Lower leg skin (tissue), 3 donors: ENCODE measurements at regions not wholly inside any gene's neighbourhood (a gene's known extent, or its start where the extent isn't known, plus 50 kb on each side); places are given as distances from the start of the nearest gene placed in this dataset.

Experiments used
- POLR2A ChIP-seq, 2 donors: fragments of 450-650 bp; IDR thresholded peaks; one replicate each; pipeline ENCODE4 v1.6.1; 2016 to 2017; ENCODE audit warnings: antibody characterized with exemption in 2 of 2, mild to moderate bottlenecking in 1 of 2, moderate library complexity in 1 of 2
- TF ChIP-seq, protein P1 (sequence below), 3 donors: fragments of 450-650 bp; IDR thresholded peaks; one replicate each; pipeline ENCODE4 v1.5.1; 2016; ENCODE audit warnings: antibody characterized with exemption in 3 of 3, mild to moderate bottlenecking in 3 of 3, moderate library complexity in 2 of 3

GRCh38 chr13:85935868-85936467, 136.7 kb upstream of the SLITRK6 start:
- TF ChIP-seq, protein P1, sequence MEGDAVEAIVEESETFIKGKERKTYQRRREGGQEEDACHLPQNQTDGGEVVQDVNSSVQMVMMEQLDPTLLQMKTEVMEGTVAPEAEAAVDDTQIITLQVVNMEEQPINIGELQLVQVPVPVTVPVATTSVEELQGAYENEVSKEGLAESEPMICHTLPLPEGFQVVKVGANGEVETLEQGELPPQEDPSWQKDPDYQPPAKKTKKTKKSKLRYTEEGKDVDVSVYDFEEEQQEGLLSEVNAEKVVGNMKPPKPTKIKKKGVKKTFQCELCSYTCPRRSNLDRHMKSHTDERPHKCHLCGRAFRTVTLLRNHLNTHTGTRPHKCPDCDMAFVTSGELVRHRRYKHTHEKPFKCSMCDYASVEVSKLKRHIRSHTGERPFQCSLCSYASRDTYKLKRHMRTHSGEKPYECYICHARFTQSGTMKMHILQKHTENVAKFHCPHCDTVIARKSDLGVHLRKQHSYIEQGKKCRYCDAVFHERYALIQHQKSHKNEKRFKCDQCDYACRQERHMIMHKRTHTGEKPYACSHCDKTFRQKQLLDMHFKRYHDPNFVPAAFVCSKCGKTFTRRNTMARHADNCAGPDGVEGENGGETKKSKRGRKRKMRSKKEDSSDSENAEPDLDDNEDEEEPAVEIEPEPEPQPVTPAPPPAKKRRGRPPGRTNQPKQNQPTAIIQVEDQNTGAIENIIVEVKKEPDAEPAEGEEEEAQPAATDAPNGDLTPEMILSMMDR (IDR thresholded peaks at IDR 0.05): no peak
- TF ChIP-seq POLR2A (IDR thresholded peaks at IDR 0.05): no peak
